HG03108 (cell line): ENCODE measurements at regions not wholly inside any gene's neighbourhood (a gene's known extent, or its start where the extent isn't known, plus 50 kb on each side); places are given as distances from the start of the nearest gene placed in this dataset.
"Not testable (repeated sequence)": the region's sequence is repeated elsewhere in the genome, so short reads cannot be mapped to it uniquely, and the experiment has no call there.

Experiments
- ATAC-seq: cut with Tn5 transposase; IDR thresholded peaks from one replicate; pipeline ENCODE4 v1.9.1; 2021; ENCODE audit warnings: moderate library complexity; ENCODE audit not compliant: unreplicated experiment

GRCh38 chr10:23742807-23743206 lies 303.9 kb downstream of the OTUD1 start:
- ATAC-seq: peak; percentile 10

- no peak for ATAC-seq
Measured at GRCh38 chr10:23754179-23754578, 315.3 kb downstream of the OTUD1 start.

- ATAC-seq: no peak
Measured at GRCh38 chr10:23754941-23755340, 316.1 kb downstream of the OTUD1 start.

GRCh38 chr10:23755556-23755955 lies 316.7 kb downstream of the OTUD1 start:
- ATAC-seq: no peak

GRCh38 chr10:23768281-23768680 lies 329.4 kb downstream of the OTUD1 start:
- ATAC-seq: no peak

GRCh38 chr10:23777153-23777552 lies 338.3 kb downstream of the OTUD1 start:
- ATAC-seq: no peak

- no peak for ATAC-seq
Measured at GRCh38 chr10:23779301-23779700, 340.4 kb downstream of the OTUD1 start.

GRCh38 chr10:23780331-23780730 lies 341.5 kb downstream of the OTUD1 start:
- ATAC-seq: no peak

GRCh38 chr10:23786594-23786993 lies 347.7 kb downstream of the OTUD1 start:
- ATAC-seq: no peak

- ATAC-seq: no peak
Measured at GRCh38 chr10:23793577-23793976, 354.7 kb downstream of the OTUD1 start.

- not testable (repeated sequence) for ATAC-seq
Measured at GRCh38 chr10:23797452-23797851, 358.6 kb downstream of the OTUD1 start.

GRCh38 chr10:23804125-23804524 lies 365.2 kb downstream of the OTUD1 start:
- no peak for ATAC-seq

GRCh38 chr10:23813687-23814086 lies 374.8 kb downstream of the OTUD1 start:
- ATAC-seq: no peak

GRCh38 chr10:23818484-23818883 lies 379.6 kb downstream of the OTUD1 start:
- ATAC-seq: no peak

GRCh38 chr10:23820792-23821191 lies 381.9 kb downstream of the OTUD1 start:
- ATAC-seq: no peak

GRCh38 chr10:23824822-23825221 lies 384.1 kb upstream of the KIAA1217 start:
- ATAC-seq: no peak

GRCh38 chr10:23826421-23826820 lies 382.5 kb upstream of the KIAA1217 start:
- ATAC-seq: no peak

GRCh38 chr10:23829556-23829955 lies 379.4 kb upstream of the KIAA1217 start:
- no peak for ATAC-seq

GRCh38 chr10:23834091-23834490 lies 374.8 kb upstream of the KIAA1217 start:
- ATAC-seq: no peak

GRCh38 chr10:23850631-23851030 lies 358.3 kb upstream of the KIAA1217 start:
- ATAC-seq: no peak

- ATAC-seq: no peak
Measured at GRCh38 chr10:23859598-23859997, 349.3 kb upstream of the KIAA1217 start.

GRCh38 chr10:23864631-23865147 lies 344.2 kb upstream of the KIAA1217 start:
- no peak for ATAC-seq

GRCh38 chr10:23866985-23867384 lies 342.0 kb upstream of the KIAA1217 start:
- not testable (repeated sequence) for ATAC-seq

- ATAC-seq: no peak
Measured at GRCh38 chr10:23868121-23868520, 340.8 kb upstream of the KIAA1217 start.
